Natural killer cell (primary cell): ENCODE measurements at regions not wholly inside any gene's neighbourhood (a gene's known extent, or its start where the extent isn't known, plus 50 kb on each side); places are given as distances from the start of the nearest gene placed in this dataset.

Source experiments
- ATAC-seq, 3 donors: fragments of 150-1000 bp in 2 of 3; fragments of 200-7000 bp in 1 of 3; cut with Tn5 transposase; 1 replicate in 1 of 3; 2 replicates in 2 of 3; pipeline ENCODE4 v1.10.0; 2021; ENCODE audit warnings: mild to moderate bottlenecking in 2 of 3, moderate library complexity in 2 of 3
- DNase-seq, 2 donors: peaks; one replicate each; pipeline versions ENCODE4 v3.0.0 to v3.0.0-alpha.2; 2013 to 2021; ENCODE audit warnings: mixed read lengths in 1 of 2
- H3K27ac ChIP-seq: one replicate; pipeline ENCODE4 v1.5.1; 2013; ENCODE audit warnings: mild to moderate bottlenecking, low read length
- H3K27me3 ChIP-seq: one replicate; pipeline ENCODE4 v1.6.1; 2013; ENCODE audit warnings: low read length; ENCODE audit not compliant: control insufficient read depth, insufficient read depth
- H3K36me3 ChIP-seq: one replicate; pipeline ENCODE4 v1.6.1; 2013; ENCODE audit warnings: low read length; ENCODE audit not compliant: control insufficient read depth, insufficient read depth
- H3K4me1 ChIP-seq: one replicate; pipeline ENCODE4 v1.6.1; 2013; ENCODE audit warnings: low read length; ENCODE audit not compliant: control insufficient read depth, insufficient read depth
- H3K4me3 ChIP-seq: one replicate; pipeline ENCODE4 v1.5.1; 2013; ENCODE audit warnings: low read length
- H3K9me3 ChIP-seq: one replicate; pipeline ENCODE4 v1.6.1; 2013; ENCODE audit warnings: low read length; ENCODE audit not compliant: control insufficient read depth, insufficient read depth
- H3K27ac Mint-ChIP-seq, 2 donors: one replicate each; pipeline ENCODE4 v1.8.0; 2022; ENCODE audit warnings: mild to moderate bottlenecking in 2 of 2, mixed read lengths in 2 of 2, moderate library complexity in 1 of 2
- H3K27me3 Mint-ChIP-seq, 2 donors: one replicate each; pipeline ENCODE4 v1.8.0; 2022; ENCODE audit warnings: low read depth in 2 of 2, mixed read lengths in 2 of 2
- H3K36me3 Mint-ChIP-seq: one replicate; pipeline ENCODE4 v1.8.0; 2022; ENCODE audit warnings: mixed read lengths
- H3K4me1 Mint-ChIP-seq, 2 donors: one replicate each; pipeline ENCODE4 v1.8.0; 2022; ENCODE audit warnings: mixed read lengths in 2 of 2
- H3K4me3 Mint-ChIP-seq: one replicate; pipeline ENCODE4 v1.8.0; 2022; ENCODE audit warnings: mild to moderate bottlenecking, moderate library complexity, mixed read lengths
- H3K9me3 Mint-ChIP-seq, 2 donors: one replicate each; pipeline ENCODE4 v1.8.0; 2022; ENCODE audit warnings: mixed read lengths in 2 of 2
- CTCF ChIP-seq: fragments of 200-600 bp; IDR thresholded peaks from one replicate; pipeline ENCODE4 v1.8.0; 2022; ENCODE audit warnings: antibody characterized with exemption
- WGBS: methylation state at CpG from one replicate; pipeline ENCODE4 v1.1.7; 2013; ENCODE audit warnings: missing lambda C conversion rate; ENCODE audit not compliant: insufficient coverage; 5-methylcytosine and 5-hydroxymethylcytosine counted together
- intact Hi-C: fragments of 100-400 bp; cut with micrococcal nuclease; formaldehyde crosslinking; loops from one replicate; pipeline ENCODE4 v1.14.2; 2022

GRCh38 chr12:90298289-90298948 is 589.8 kb upstream of the ATP2B1 start:
- Mint-ChIP-seq H3K4me1 (peaks cover 0 to 16% of the 10 kb centered on the region in 2 donors), H3K9me3 (no peaks in the 10 kb centered on the region), H3K4me3 (no peak overlapping the region), H3K36me3 (no peaks in the 10 kb centered on the region), H3K27me3 (no peaks in the 10 kb centered on the region), H3K27ac (no peak overlapping the region)
- H3K4me1 ChIP-seq: no peaks in the 10 kb centered on the region
- TF ChIP-seq CTCF: no peak
- H3K4me3 ChIP-seq: no peak overlapping the region
- peaks cover 2% of the 10 kb centered on the region for H3K27me3 ChIP-seq
- H3K9me3 ChIP-seq: no peaks in the 10 kb centered on the region
- 86% methylated on average over 1 of the region's 2 CpGs for WGBS
- ATAC-seq (no peak), DNase-seq (no peak)
- H3K36me3 ChIP-seq: no peaks in the 10 kb centered on the region
- intact Hi-C loops: no loop called here
- H3K27ac ChIP-seq: no peak overlapping the region

GRCh38 chr12:90295858-90296257 is 587.2 kb upstream of the ATP2B1 start:
- intact Hi-C loops: no loop called here
- no peak overlapping the region for H3K27ac Mint-ChIP-seq
- no peaks in the 10 kb centered on the region for H3K27me3 Mint-ChIP-seq
- no peak overlapping the region for H3K4me3 ChIP-seq
- peaks cover 2% of the 10 kb centered on the region for H3K27me3 ChIP-seq
- no peak for TF ChIP-seq CTCF
- WGBS: 73% methylated on average over 1 of the region's 2 CpGs
- no peak overlapping the region for H3K27ac ChIP-seq
- DNase-seq: no peak
- H3K4me3 Mint-ChIP-seq: no peak overlapping the region
- H3K4me1 ChIP-seq: no peaks in the 10 kb centered on the region
- ATAC-seq: no peak
- no peaks in the 10 kb centered on the region for H3K9me3 Mint-ChIP-seq
- no peaks in the 10 kb centered on the region for H3K36me3 Mint-ChIP-seq
- H3K9me3 ChIP-seq: no peaks in the 10 kb centered on the region
- H3K4me1 Mint-ChIP-seq: peaks cover 0 to 16% of the 10 kb centered on the region in 2 donors
- no peaks in the 10 kb centered on the region for H3K36me3 ChIP-seq

- Histone ChIP-seq H3K27ac (no peak overlapping the region), H3K4me3 (no peak overlapping the region), H3K9me3 (no peaks in the 10 kb centered on the region), H3K27me3 (peaks cover 2% of the 10 kb centered on the region), H3K4me1 (no peaks in the 10 kb centered on the region), H3K36me3 (no peaks in the 10 kb centered on the region)
- TF ChIP-seq CTCF: no peak
- no peaks in the 10 kb centered on the region for H3K27me3 Mint-ChIP-seq
- no peak for DNase-seq
- peaks cover 8% of the 10 kb centered on the region for H3K36me3 Mint-ChIP-seq
- H3K27ac Mint-ChIP-seq: no peak overlapping the region
- no peaks in the 10 kb centered on the region for H3K4me1 Mint-ChIP-seq
- no peak overlapping the region for H3K4me3 Mint-ChIP-seq
- intact Hi-C loops: no loop called here
- ATAC-seq: no peak
- peaks cover 3 to 11% of the 10 kb centered on the region in 2 donors for H3K9me3 Mint-ChIP-seq
- 30% methylated on average over 4 of the region's 4 CpGs for WGBS
These were observed 583.5 kb upstream of the ATP2B1 start for GRCh38 chr12:90292183-90292582.
